Trophoblast cell (in vitro differentiated cells and primary cell): ENCODE measurements at regions not wholly inside any gene's neighbourhood (a gene's known extent, or its start where the extent isn't known, plus 50 kb on each side); places are given as distances from the start of the nearest gene placed in this dataset.

Experiments
- DNase-seq, 2 donors: peaks; one replicate each; pipeline ENCODE4 v3.0.0-alpha.2; 2016
- H2AFZ ChIP-seq: 2 replicates; pipeline ENCODE4 v1.6.1; 2013; ENCODE audit warnings: low read length, moderate library complexity, mild to moderate bottlenecking; ENCODE audit not compliant: insufficient read depth, poor library complexity
- H2AK5ac ChIP-seq: 2 replicates; pipeline ENCODE4 v1.6.1; 2013; ENCODE audit warnings: mild to moderate bottlenecking, low read length
- H2BK120ac ChIP-seq: 2 replicates; pipeline ENCODE4 v1.6.1; 2013; ENCODE audit warnings: low read length, mild to moderate bottlenecking, moderate library complexity; ENCODE audit not compliant: insufficient read depth, poor library complexity
- H2BK12ac ChIP-seq: 2 replicates; pipeline ENCODE4 v1.6.1; 2013; ENCODE audit warnings: mild to moderate bottlenecking, low read length, moderate library complexity
- H2BK5ac ChIP-seq: 2 replicates; pipeline ENCODE4 v1.6.1; 2013; ENCODE audit warnings: low read length, low read depth, moderate library complexity, mild to moderate bottlenecking; ENCODE audit not compliant: poor library complexity
- H3K14ac ChIP-seq: 2 replicates; pipeline ENCODE4 v1.6.1; 2013; ENCODE audit warnings: mild to moderate bottlenecking, low read length
- H3K18ac ChIP-seq: 2 replicates; pipeline ENCODE4 v1.6.1; 2013; ENCODE audit warnings: mild to moderate bottlenecking, low read length
- H3K23ac ChIP-seq: 2 replicates; pipeline ENCODE4 v1.6.1; 2013; ENCODE audit warnings: low read length
- H3K27ac ChIP-seq: 2 replicates; pipeline ENCODE4 v1.5.1; 2013; ENCODE audit warnings: low read depth, mild to moderate bottlenecking, inconsistent platforms, low read length, moderate library complexity
- H3K27me3 ChIP-seq: 2 replicates; pipeline ENCODE4 v1.6.1; 2013; ENCODE audit warnings: inconsistent platforms, mild to moderate bottlenecking, low read length, moderate library complexity; ENCODE audit not compliant: insufficient read depth
- H3K36me3 ChIP-seq, 2 experiments: 1 replicate in 1 of 2; 2 replicates in 1 of 2; pipeline ENCODE4 v1.6.1; 2013; ENCODE audit warnings: low read length in 2 of 2, mild to moderate bottlenecking in 2 of 2, moderate library complexity in 1 of 2; ENCODE audit not compliant: insufficient read depth in 2 of 2, control insufficient read depth in 1 of 2
- H3K4ac ChIP-seq: 2 replicates; pipeline ENCODE4 v1.6.1; 2013; ENCODE audit warnings: low read depth, mild to moderate bottlenecking, low read length, moderate library complexity
- H3K4me1 ChIP-seq, 2 experiments: 1 replicate in 1 of 2; 2 replicates in 1 of 2; pipeline ENCODE4 v1.6.1; 2013; ENCODE audit warnings: low read length in 2 of 2, mild to moderate bottlenecking in 2 of 2, moderate library complexity in 1 of 2; ENCODE audit not compliant: insufficient read depth in 2 of 2, control insufficient read depth in 1 of 2
- H3K4me2 ChIP-seq: 2 replicates; pipeline ENCODE4 v1.6.1; 2013; ENCODE audit warnings: inconsistent platforms, mild to moderate bottlenecking, low read length, moderate library complexity
- H3K4me3 ChIP-seq: 2 replicates; pipeline ENCODE4 v1.5.1; 2013; ENCODE audit warnings: mild to moderate bottlenecking, low read depth, low read length, inconsistent platforms
- H3K79me1 ChIP-seq: one replicate; pipeline ENCODE4 v1.6.1; 2013; ENCODE audit warnings: low read length
- H3K79me2 ChIP-seq: 2 replicates; pipeline ENCODE4 v1.6.1; 2013; ENCODE audit warnings: low read length, mild to moderate bottlenecking; ENCODE audit not compliant: control insufficient read depth, insufficient read depth, poor library complexity
- H3K9ac ChIP-seq: 2 replicates; pipeline ENCODE4 v1.6.1; 2013; ENCODE audit warnings: mild to moderate bottlenecking, low read length
- H3K9me3 ChIP-seq: 2 replicates; pipeline ENCODE4 v1.6.1; 2013; ENCODE audit warnings: low read depth, mild to moderate bottlenecking, control low read depth, inconsistent platforms, low read length; ENCODE audit not compliant: insufficient read depth
- H4K12ac ChIP-seq: 2 replicates; pipeline ENCODE4 v1.6.1; 2013; ENCODE audit warnings: low read depth, mild to moderate bottlenecking, low read length, moderate library complexity
- H4K8ac ChIP-seq: 2 replicates; pipeline ENCODE4 v1.6.1; 2013; ENCODE audit warnings: low read depth, mild to moderate bottlenecking, low read length, moderate library complexity
- H4K91ac ChIP-seq: one replicate; pipeline ENCODE4 v1.6.1; 2013; ENCODE audit warnings: low read depth, mild to moderate bottlenecking, low read length, moderate library complexity
- WGBS: extraction: QIAGEN DNeasy Blood & Tissue Kit; methylation state at CpG from one replicate; pipeline ENCODE4 v1.1.7; 2013; ENCODE audit warnings: missing lambda C conversion rate; ENCODE audit not compliant: insufficient read length, insufficient coverage; ENCODE audit errors: extremely low coverage; 5-methylcytosine and 5-hydroxymethylcytosine counted together

- H4K91ac ChIP-seq: no peak overlapping the region
- no peak overlapping the region for H3K18ac ChIP-seq
- H3K27ac ChIP-seq: no peak overlapping the region
- no peak overlapping the region for H3K4me2 ChIP-seq
- H2BK5ac ChIP-seq: no peak overlapping the region
- no peak overlapping the region for H2BK12ac ChIP-seq
- no peaks in the 10 kb centered on the region for H3K79me2 ChIP-seq
- H3K4me3 ChIP-seq: no peak overlapping the region
- H3K4ac ChIP-seq: no peak overlapping the region
- no peaks in the 10 kb centered on the region for H3K9me3 ChIP-seq
- no peak overlapping the region for H2BK120ac ChIP-seq
- H2AK5ac ChIP-seq: no peak overlapping the region
- no peaks in the 10 kb centered on the region for H3K4me1 ChIP-seq
- no peaks in the 10 kb centered on the region for H3K27me3 ChIP-seq
- H4K8ac ChIP-seq: no peak overlapping the region
- H3K14ac ChIP-seq: no peak overlapping the region
- H3K9ac ChIP-seq: no peak overlapping the region
- no CpG with 5 or more reads among the region's 3 CpGs for WGBS
- H3K36me3 ChIP-seq: no peaks in the 10 kb centered on the region
- H3K23ac ChIP-seq: no peak overlapping the region
- no peaks in the 10 kb centered on the region for H3K79me1 ChIP-seq
- H2AFZ ChIP-seq: no peak overlapping the region
- no peak overlapping the region for H4K12ac ChIP-seq
- no peak for DNase-seq
Measured at GRCh38 chrX:716136-716535, 85.5 kb downstream of the SHOX start.

- Histone ChIP-seq H3K79me2 (no peaks in the 10 kb centered on the region), H2BK12ac (no peak overlapping the region), H3K9me3 (no peaks in the 10 kb centered on the region), H3K27ac (no peak overlapping the region), H3K9ac (no peak overlapping the region), H3K4me3 (no peak overlapping the region), H3K27me3 (no peaks in the 10 kb centered on the region), H3K79me1 (no peaks in the 10 kb centered on the region), H3K23ac (no peak overlapping the region), H4K8ac (no peak overlapping the region), H2BK5ac (no peak overlapping the region), H4K12ac (no peak overlapping the region), H4K91ac (no peak overlapping the region), H3K4me2 (no peak overlapping the region), H3K36me3 (no peaks in the 10 kb centered on the region), H2AFZ (no peak overlapping the region), H3K18ac (no peak overlapping the region), H3K4me1 (no peaks in the 10 kb centered on the region), H3K14ac (no peak overlapping the region), H3K4ac (no peak overlapping the region), H2BK120ac (no peak overlapping the region), H2AK5ac (no peak overlapping the region)
- no CpG with 5 or more reads among the region's 6 CpGs for WGBS
- no peak for DNase-seq
Measured at GRCh38 chrX:714131-714530, 83.5 kb downstream of the SHOX start.
